GM19463 (cell line): ENCODE measurements at regions not wholly inside any gene's neighbourhood (a gene's known extent, or its start where the extent isn't known, plus 50 kb on each side); places are given as distances from the start of the nearest gene placed in this dataset.
"Not testable (repeated sequence)": the region's sequence is repeated elsewhere in the genome, so short reads cannot be mapped to it uniquely, and the experiment has no call there.

ENCODE experiments used
- ATAC-seq: cut with Tn5 transposase; IDR thresholded peaks from one replicate; pipeline ENCODE4 v1.9.1; 2021; ENCODE audit warnings: mild to moderate bottlenecking, moderate library complexity; ENCODE audit not compliant: unreplicated experiment

DNA sequence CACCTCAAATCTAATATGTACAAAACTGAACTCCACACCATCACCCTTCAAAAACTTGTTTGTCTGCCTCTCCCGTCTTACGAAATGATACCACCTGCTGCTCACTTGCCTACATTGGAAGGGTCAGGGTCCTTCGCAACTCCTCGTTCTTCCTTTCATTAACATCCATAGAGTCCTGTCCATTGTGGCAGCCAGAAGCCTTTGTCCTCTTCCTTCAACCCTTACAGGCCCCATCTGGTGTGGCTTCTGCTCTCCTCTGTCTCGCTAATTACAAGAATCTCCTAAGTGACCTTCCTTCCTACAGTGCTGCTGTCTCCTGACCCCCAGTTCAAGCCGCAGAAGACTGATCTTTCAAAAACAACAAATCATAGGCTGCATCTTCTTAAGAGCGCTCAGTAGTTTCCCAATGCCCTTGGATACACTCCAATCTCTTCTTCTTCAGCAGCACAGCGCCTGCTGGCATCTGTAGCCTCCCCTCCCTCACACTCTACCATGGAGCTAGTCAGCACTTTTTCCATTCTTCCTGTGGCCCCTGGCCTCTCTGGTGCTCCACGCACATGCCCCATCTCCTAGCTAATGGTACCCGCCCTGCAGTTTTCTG is 382.7 kb downstream of the LIG4 start:
- no peak for ATAC-seq

DNA sequence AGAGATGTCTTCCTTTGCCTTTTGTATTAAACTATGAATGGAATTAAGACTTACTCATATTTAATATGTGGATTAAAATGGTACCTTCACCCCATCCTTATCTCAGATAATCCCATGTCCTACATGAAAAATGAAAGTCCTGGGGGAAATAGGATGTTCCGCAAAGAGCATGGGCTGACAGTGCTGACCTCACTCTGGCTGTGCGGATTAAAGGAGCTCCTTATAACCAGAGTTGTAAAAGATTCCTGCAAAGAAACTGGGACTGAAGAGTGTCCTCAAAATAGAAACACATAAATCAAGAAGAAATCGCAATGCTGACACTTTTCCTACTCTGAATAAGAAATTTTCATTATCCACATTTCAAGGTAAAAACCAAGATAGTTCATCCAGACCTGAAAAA is 384.5 kb downstream of the LIG4 start:
- ATAC-seq: no peak

DNA sequence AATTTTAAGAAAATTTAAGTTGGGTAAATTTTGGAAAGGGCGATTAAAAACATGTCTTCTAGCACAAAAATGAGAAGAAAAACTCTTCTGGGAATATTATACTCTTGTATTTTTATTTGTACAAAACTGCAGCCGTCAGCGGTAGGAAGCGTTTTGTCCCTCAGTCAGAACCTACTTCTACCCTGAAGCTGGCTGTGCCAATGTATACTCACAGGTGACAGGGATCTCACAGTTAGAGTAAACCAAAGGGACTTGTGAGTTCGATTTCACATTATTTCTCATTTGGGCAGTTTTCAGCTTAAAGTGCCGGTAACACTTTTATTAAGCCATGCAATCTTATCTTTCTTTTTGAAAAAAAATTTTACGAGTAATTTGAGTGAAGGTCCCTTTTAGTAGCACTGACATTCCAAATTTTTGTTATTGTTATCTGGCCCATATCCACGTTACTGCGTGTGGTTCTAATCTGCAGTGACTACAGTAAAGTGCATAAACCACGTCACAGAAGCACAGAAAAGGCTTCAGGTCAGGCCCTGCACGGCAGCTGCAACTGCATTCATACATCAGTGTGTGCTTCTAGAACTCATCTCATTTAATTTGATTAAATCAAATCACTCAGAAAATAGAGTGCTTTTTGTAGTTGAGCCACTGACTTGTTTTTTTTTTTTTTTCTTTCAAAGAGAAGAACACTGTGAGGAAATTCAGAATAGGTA is 387.3 kb downstream of the LIG4 start:
- ATAC-seq: no peak

DNA sequence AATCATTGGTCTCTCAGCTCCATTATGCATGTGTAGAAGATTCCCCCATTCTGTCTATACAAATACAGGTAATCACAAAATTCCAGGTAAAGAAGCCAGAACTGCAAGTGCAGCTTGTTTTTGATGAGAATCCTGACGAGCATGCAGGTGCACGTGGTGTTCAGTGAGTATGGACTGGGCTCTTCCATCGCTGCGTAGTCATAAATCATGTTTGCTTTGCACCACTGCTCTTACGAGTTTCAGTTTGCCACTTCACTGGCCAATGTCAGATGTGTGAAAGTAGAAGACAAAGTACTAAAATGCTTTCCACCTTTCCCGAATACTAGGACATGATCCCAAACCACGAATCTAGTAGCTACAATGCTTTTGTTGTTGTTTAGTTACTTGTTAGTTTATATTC is 390.7 kb downstream of the LIG4 start:
- no peak for ATAC-seq

DNA sequence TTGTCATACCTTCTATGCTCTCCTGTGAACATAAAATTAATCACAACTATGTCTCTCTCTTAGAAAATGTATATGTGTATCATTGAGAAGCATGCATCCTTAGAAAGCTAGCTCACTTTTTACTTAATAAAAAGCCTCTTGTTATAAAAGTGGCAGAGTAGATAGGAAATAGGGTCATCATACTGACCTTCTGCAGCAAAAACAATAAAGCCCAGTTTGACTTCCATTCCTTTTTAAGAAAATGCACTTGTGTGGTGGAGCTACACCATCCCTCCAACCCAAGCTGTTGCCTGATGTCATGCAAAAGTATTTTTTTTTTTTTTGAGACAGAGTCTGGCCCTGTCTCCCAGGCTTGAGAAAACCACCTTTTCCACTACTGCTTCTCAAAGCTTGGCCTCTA is 393.3 kb downstream of the LIG4 start:
- no peak for ATAC-seq

DNA sequence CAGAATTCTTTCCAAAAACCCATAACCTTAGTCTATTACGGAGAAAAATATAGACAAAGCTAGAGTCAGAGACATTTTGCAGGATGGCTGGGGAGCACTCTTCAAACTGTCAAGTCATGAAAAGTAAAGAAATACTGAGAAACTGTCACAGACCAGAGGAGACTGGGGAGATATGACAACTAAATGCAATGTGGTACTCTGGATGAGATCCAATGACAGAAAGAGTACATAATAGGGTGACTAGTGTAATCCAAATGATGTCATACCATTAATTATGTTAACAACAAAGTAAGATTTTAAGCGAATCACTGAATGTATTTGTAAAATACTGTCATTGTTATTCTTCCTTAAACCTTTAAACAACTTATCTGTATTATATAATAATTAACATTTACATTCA is 393.8 kb downstream of the LIG4 start:
- no peak for ATAC-seq

DNA sequence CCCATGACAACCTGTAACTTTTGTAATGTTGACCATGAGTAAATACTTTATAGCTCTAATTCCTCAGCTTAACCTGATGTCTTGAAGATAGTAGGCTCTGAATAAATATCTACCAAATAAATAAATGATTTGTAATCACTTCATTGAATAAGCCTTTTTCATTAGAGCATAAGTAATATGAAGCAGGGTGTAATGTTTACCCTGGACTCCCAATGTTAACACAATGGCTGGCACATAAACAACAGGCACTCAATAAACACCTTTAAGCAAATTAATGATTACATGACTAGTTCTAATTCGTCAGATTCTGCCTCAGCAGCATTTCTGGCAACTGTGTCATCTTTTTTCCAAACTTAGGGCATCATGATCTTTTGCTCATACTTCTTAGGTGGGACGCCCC is 396.3 kb downstream of the LIG4 start:
- no peak for ATAC-seq

DNA sequence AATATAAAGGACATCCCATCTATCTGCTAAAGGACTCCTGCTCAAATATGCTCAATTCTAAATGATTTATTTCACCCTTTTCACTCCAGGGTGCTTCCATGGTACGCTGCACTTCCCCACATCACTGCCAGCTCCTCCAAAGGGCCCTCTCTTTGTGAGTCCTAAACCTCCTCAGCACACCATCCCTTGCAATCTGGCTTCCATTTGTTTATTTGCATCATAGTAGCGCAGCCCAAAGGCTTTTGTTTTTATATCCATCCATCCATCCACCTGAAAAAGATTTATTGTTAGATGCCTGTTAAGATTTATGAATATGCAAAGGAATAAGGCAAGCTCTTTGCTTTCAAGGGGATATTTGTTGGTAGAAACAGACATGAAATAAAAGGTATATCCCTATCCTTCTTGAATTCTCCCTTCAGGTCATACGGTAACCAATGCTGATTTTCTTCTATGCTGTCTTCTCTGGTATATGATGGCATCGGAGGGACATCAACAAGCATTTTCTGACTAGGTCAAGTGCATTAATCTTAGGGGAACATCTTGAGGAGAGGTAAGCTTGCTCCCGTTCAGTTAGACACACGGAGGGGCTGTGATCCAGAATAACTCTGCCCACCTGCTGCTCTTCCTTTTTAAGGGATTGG is 397.6 kb downstream of the LIG4 start:
- ATAC-seq: no peak

DNA sequence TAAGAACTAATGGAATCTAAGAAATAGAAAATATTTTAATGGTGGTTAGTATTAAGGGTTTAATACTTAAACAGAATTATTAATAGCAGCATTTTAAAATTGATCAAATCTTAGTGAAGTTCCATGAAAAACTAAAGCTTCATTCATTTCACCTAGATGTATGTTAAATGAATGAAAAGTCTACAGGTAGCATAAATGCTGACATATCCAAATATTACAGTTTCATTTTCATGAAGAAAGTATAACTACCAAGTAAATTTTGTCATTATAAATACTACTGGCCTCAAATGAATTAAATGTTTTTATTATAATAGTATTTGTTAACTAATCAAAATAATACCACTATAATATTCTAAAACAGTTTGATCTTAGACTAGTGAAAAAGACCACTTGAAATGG is 403.3 kb downstream of the LIG4 start:
- ATAC-seq: no peak

DNA sequence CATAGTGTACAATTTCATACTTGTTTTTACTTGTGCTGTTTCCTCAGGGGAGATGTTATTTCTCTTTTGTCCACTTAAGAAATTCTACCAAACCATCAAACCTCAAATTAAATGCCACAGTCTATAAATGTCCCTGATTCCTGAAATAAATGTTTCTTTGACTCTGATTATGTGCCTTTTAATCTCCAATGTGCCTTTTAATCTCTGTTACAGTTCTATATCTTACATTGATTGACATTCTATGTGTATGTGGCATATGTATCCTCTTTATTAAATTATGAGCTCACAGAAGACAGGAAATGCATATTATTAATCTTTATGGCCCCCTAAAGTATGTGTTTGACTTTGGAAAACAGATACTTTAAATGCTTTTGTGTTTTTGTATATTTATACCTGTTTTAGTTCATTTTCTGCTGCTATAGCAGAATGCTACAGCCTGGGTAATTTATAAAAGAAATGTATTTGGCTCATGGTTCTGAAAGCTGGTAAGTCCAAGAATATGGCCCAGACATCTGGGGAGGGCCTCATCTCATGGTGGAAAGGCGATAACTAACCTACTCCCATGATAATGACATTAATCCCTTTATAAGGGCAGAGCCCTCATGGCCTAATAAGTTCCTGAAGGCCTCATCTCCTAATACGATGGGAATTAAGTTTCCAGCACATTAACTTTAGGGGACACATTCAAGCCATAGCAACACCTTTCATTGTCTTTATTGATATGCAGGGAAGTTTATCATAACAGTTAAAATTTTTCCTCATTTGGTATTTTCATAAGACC is 403.9 kb downstream of the LIG4 start:
- ATAC-seq: no peak

DNA sequence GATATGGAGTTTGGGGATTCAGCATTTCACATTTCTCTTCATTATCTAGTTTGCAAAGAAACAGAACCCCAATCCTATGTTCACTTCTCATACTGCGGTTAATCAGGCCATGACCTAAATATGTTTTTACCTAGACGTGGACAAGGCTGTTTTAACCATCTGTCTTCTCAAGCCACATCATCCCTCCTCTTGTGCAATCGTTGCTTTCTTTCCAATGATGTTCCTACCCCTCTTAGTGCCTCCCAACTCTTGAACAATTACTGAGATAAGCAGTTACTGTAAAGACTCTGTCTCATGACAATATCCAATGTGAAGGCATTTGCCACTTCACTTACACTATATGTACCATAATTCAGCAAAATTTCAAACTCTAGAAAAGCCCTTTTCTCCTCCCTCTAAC is 406.2 kb downstream of the LIG4 start:
- no peak for ATAC-seq

DNA sequence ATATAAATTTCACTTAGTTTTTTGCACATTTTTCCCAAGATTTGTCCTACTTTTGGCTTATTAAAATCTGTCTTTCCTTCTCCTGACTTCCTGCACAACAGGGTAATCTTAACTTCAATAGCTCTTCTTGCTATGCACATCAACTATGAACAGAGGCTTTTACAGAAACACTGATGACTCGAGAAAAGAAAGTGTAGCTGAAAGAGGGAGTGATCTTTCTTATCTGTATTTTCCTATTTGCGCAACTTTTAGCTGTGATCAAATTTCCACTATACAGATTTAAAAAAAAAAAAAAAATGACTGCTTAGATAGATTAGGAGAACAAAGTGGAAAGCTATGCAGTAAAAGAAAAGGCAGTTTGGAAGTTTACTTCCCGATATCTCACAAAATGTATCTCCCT is 406.9 kb downstream of the LIG4 start:
- ATAC-seq: no peak

DNA sequence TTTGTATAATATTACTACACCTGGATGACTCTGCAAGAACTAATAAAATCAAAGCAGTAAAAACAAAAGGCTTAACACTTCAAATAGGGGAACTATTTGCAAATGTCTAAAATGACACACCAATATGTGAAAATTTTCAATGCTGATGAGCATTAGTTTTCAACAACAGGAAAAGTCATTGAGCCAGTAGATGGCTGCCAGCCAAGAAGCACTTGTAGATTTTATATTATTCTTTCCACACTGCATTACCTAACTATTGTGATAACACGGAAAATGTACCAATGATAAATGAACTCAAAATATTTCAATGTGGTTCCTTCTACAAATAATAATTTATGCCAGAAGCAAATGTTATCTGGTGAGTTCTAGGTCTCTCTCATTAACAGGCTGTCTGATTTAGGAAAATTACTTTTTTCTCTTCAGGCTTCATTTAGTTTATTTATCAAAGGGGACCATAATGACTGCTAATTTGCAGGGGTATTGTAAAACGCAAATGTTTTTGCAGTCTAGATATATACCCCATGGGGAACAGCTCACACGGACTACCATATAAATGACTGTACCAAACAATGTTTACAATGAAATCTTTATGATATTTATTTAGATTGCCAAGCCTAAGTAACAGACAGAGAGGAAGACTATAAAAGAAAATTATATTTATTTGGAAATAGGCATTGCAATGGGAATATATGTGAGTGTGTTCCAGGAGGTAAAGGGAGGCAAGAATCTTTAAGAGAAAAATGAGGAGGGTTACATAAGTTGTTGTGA is 407.8 kb downstream of the LIG4 start:
- ATAC-seq: no peak

DNA sequence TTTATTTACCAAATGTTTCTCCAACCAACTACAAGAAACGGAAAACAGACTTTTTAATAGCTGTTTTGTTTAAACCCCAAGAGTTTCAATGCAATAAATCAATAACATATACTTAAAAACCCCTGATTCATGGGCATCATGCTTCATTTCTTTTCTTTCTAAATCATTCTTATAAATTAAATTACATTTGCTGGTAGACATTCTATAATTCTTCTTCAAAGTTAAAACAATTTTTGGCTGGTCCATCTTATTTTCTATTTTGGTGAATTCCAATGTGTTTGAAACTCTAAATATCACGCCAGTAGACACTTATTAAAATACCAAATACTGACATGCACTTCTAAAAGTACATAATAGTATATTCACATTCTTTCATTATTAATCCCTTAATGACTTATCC is 408.6 kb downstream of the LIG4 start:
- ATAC-seq: no peak

DNA sequence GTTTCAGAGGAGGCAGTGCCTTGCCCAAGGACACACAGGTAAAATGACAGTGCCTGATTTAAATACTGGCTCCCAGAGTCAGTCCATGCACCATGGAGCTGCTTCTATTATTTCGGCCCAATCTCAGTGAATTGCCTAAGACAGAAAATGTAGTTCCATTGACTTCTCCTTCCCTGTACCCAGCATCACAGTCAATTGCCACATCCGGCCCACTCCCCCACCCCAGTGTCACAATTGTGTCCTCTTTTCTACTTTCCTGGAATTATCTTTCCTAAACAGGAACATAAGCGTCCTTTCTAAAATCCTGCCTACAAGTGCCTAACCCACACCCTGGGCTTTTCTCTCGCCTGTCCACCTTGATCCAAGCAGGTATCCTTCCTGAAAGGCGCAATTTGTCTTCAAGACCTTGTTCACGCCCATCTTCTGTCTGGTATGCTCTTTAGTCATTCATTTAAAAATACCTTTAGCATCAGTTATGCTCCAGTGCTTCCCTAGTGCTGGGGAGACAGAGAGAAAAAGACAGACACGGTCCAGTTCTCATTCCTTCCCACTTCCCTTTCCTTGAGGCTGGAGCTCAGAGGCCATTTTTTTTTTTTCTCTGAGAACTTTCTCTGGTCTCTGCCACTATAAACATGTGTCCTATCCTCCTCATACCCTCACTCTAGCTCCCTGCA is 411.4 kb downstream of the LIG4 start:
- no peak for ATAC-seq

DNA sequence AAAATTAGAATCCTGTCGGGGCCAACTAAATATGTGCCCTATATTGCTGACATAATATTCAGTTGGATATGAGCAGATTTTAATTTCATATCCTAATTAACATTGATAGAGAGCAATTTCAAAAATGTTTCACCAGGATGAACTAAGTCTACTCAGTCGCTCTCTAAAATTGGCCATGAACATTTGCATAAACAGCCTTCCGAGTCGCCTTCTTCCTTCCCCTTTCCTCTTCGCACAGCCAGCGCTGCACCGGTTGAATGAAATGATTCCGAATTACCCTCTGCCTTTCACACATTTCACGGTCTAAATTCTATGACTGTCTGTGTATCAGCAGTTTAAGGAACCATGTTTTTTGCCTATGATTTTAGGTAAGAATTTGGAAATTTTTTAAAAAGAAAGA is 413.7 kb downstream of the LIG4 start:
- ATAC-seq: no peak

DNA sequence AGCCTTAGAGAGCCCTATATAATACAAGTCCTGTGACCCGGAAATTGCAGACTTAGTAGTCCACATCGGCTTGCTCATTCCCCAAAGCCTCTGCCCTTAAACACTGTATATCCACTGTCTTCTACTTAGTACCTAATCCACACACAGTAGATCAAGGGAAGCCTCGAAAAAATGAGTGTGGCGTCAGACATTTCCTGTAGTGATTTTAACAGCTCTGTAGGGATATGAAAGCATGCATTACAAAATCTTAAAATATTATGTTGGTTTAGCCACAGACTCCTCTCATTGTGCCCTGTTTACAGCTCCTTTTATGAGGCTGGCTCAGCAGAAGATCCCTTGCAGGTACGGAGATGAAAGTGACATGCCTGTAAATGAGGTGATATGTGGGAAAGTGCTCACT is 416.3 kb downstream of the LIG4 start:
- ATAC-seq: no peak

DNA sequence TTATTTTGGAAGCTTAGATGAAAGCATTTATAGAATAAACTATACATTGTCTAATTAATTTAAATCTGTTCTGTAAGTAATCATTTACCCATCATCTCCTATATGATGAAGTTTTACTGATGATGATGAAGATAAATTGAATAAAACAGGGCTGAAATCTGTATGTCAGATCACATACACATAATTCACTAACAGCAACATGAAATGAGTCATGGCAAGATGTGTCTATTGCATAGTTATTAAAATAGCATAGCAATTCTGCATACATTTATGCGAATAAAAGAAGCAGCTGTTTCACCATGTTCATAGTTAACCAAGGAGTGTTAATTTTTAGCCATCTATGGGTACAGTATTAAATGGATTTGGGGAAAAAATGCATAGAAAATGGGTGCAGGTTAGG is 424.9 kb downstream of the LIG4 start:
- no peak for ATAC-seq

DNA sequence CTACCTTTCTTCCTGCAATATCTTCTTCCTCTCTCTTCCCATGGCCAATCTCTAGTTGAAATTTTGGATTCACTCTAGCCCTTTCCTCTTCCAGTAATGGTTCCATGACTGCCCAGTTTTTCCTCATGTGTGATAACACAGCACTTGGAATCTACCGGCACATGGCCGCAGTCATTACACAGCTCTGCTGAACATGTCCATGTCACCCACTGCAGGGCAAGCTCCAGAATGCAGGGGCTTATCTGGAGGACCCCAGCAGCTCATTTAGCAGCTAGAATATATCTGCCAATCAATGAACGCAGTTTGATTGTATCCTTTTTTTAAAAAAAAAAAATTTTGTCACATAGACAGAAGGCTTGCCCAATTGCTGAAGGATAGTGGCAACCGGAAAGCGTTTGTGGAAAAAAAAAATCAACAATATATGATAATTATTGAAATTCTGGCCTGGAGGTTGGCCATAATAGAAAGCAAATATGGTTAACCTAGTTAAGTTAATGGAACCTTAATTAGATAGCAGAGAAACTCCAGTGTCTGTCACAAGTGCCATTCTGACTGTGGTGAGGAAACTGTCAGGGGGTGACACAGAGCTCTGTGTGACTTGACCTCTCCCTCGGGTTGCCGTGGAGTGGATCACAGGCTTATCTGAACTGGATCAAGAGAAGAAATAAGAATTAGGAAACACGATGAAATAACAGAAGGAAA is 426.7 kb downstream of the LIG4 start:
- no peak for ATAC-seq

DNA sequence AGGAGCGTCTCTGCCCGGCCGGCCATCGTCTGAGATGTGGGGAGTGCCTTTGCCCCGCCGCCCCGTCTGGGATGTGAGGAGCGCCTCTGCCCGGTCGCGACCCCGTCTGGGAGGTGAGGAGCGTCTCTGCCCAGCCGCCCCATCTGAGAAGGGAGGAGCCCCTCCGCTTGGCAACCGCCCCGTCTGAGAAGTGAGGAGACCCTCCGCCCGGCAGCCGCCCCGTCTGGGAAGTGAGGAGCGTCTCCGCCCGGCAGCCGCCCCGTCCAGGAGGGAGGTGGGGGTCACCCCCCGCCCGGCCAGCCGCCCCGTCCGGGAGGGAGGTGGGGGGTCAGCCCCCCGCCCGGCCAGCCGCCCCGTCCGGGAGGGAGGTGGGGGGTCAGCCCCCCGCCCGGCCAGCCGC is 432.7 kb downstream of the LIG4 start:
- ATAC-seq: not testable (repeated sequence)
